A549 (cell line): ENCODE measurements at regions not wholly inside any gene's neighbourhood (a gene's known extent, or its start where the extent isn't known, plus 50 kb on each side); places are given as distances from the start of the nearest gene placed in this dataset.

Experiments
- ATAC-seq, 2 experiments: fragments of 200-7000 bp in 1 of 2; fragments of >200 bp in 1 of 2; cut with Nextera tagmentation in 1 of 2; cut with Tn5 transposase in 1 of 2; 3 replicates each; pipeline versions ENCODE4 v1.8.0 to v1.9.1; 2018 to 2020; ENCODE audit warnings: mild to moderate bottlenecking in 1 of 2, moderate library complexity in 1 of 2
- CTCF ChIA-PET: fragments of 300-600 bp; sonication (Branson Sonifier 250); formaldehyde crosslinking; extraction: SDS; loops from one replicate; lab custom pipeline; 2021; ENCODE audit warnings: antibody characterized with exemption, inconsistent platforms; lab: Yijun Ruan, JAX
- POLR2A ChIA-PET: fragments of 350-600 bp; formaldehyde crosslinking; extraction: SDS; loops from one replicate; lab custom pipeline; 2021; ENCODE audit warnings: antibody characterized with exemption, inconsistent platforms; lab: Yijun Ruan, JAX
- DNase-seq, 2 experiments: peaks; one replicate each; pipeline versions ENCODE4 v3.0.0 to v3.0.0-alpha.2; 2011 to 2016; ENCODE audit warnings: low read depth in 1 of 2, low spot score in 1 of 2
- FAIRE-seq: peaks from 2 replicates; lab custom pipeline; 2011; peaks lifted over from hg19 to GRCh38; lab: Jason Lieb, UNC
- H3K27ac ChIP-seq, 2 experiments: fragments of >200 bp; sonication (Bioruptor Twin); formaldehyde crosslinking; 3 replicates each; pipeline ENCODE4 v1.5.1; 2016 to 2017
- H3K4me1 ChIP-seq: fragments of >200 bp; sonication (Bioruptor Twin); formaldehyde crosslinking; 3 replicates; pipeline ENCODE4 v1.6.1; 2016
- H3K4me2 ChIP-seq: fragments of >200 bp; sonication (Bioruptor Twin); formaldehyde crosslinking; 3 replicates; pipeline ENCODE4 v1.6.1; 2016
- H3K4me3 ChIP-seq: fragments of >200 bp; sonication (Bioruptor Twin); formaldehyde crosslinking; 3 replicates; pipeline ENCODE4 v1.5.1; 2016
- H3K9me3 ChIP-seq: fragments of >200 bp; sonication (Bioruptor Twin); formaldehyde crosslinking; 3 replicates; pipeline ENCODE4 v1.6.1; 2016
- CEBPB ChIP-seq, 2 experiments: fragments of >200 bp in 1 of 2; sonication (Bioruptor Twin) in 1 of 2; formaldehyde crosslinking in 1 of 2; IDR thresholded peaks; 2 replicates each; pipeline ENCODE4 v1.6.1; 2012 to 2016
- CHD4 ChIP-seq: fragments of 200-600 bp; sonication (generic); IDR thresholded peaks from 2 replicates; pipeline ENCODE4 v1.6.1; 2016; ENCODE audit warnings: antibody characterized with exemption, mild to moderate bottlenecking, borderline replicate concordance
- E2F6 ChIP-seq: IDR thresholded peaks from 2 replicates; pipeline ENCODE4 v1.6.1; 2012; ENCODE audit warnings: low read depth, borderline replicate concordance
- EHF ChIP-seq: fragments of 250-450 bp; sonication (Bioruptor Pico); IDR thresholded peaks from 2 replicates; pipeline ENCODE4 v1.5.0; 2020; ENCODE audit warnings: mild to moderate bottlenecking
- EHMT2 ChIP-seq: fragments of 200-600 bp; sonication (generic); IDR thresholded peaks from 2 replicates; pipeline ENCODE4 v1.6.1; 2016; ENCODE audit warnings: antibody characterized with exemption, low read depth, mild to moderate bottlenecking, moderate library complexity
- EP300 ChIP-seq, 2 experiments: fragments of >200 bp; sonication (Bioruptor Twin); formaldehyde crosslinking; IDR thresholded peaks; 2 replicates in 1 of 2; 3 replicates in 1 of 2; pipeline ENCODE4 v1.6.1; 2016 to 2017
- ESRRA ChIP-seq: fragments of 150-350 bp; IDR thresholded peaks from 2 replicates; pipeline ENCODE4 v1.6.1; 2014; ENCODE audit warnings: mild to moderate bottlenecking, low read length, borderline replicate concordance
- FOSL2 ChIP-seq, 2 experiments: fragments of 450-650 bp in 1 of 2; fragments of >200 bp in 1 of 2; sonication (Bioruptor Twin) in 1 of 2; formaldehyde crosslinking; IDR thresholded peaks; 2 replicates each; pipeline versions ENCODE4 v1.5.0 to v1.6.1; 2016 to 2020; ENCODE audit warnings: mild to moderate bottlenecking in 1 of 2, moderate library complexity in 1 of 2
- FOXS1 ChIP-seq: fragments of 250-450 bp; sonication (Bioruptor Pico); IDR thresholded peaks from 2 replicates; pipeline ENCODE4 v1.5.0; 2020; ENCODE audit warnings: mild to moderate bottlenecking, moderate library complexity
- HDAC2 ChIP-seq: fragments of 200-600 bp; sonication (generic); IDR thresholded peaks from 2 replicates; pipeline ENCODE4 v1.6.1; 2016
- HMGXB4 ChIP-seq: fragments of 250-450 bp; sonication (Bioruptor Pico); IDR thresholded peaks from 2 replicates; pipeline ENCODE4 v1.5.0; 2021; ENCODE audit warnings: mild to moderate bottlenecking, moderate library complexity, borderline replicate concordance
- JUN ChIP-seq, 2 experiments: fragments of >200 bp; sonication (Bioruptor Twin); formaldehyde crosslinking; IDR thresholded peaks; 2 replicates in 1 of 2; 3 replicates in 1 of 2; pipeline ENCODE4 v1.6.1; 2016 to 2017
- JUNB ChIP-seq: fragments of >200 bp; sonication (Bioruptor Twin); formaldehyde crosslinking; IDR thresholded peaks from 2 replicates; pipeline ENCODE4 v1.6.1; 2016
- MAFK ChIP-seq: fragments of 450-650 bp; IDR thresholded peaks from 2 replicates; pipeline ENCODE4 v1.6.1; 2014; ENCODE audit not compliant: partially characterized antibody
- MAX ChIP-seq: IDR thresholded peaks from 2 replicates; pipeline ENCODE4 v1.6.1; 2012
- NR3C1 ChIP-seq: fragments of >200 bp; sonication (Bioruptor Twin); formaldehyde crosslinking; IDR thresholded peaks from 3 replicates; pipeline ENCODE4 v1.6.1; 2017
- PBX3 ChIP-seq: IDR thresholded peaks from 2 replicates; pipeline ENCODE4 v1.6.1; 2012
- PHF8 ChIP-seq: fragments of 200-600 bp; sonication (generic); IDR thresholded peaks from 2 replicates; pipeline ENCODE4 v1.6.1; 2016; ENCODE audit warnings: low read depth, mild to moderate bottlenecking, antibody characterized with exemption, moderate library complexity, borderline replicate concordance
- POLR2A ChIP-seq: IDR thresholded peaks from 2 replicates; pipeline ENCODE4 v1.6.1; 2012; ENCODE audit warnings: mild to moderate bottlenecking, low read length
- POLR2AphosphoS2 ChIP-seq: conservative IDR thresholded peaks from 2 replicates; pipeline ENCODE4 v1.6.1; 2012; ENCODE audit warnings: low read length, improper control_type of control experiment, inconsistent platforms
- RFX5 ChIP-seq: fragments of 450-650 bp; IDR thresholded peaks from 2 replicates; pipeline ENCODE4 v1.7.1; 2014; ENCODE audit warnings: antibody characterized with exemption, mild to moderate bottlenecking, moderate library complexity
- TP53 ChIP-seq: fragments of 250-450 bp; sonication (Bioruptor Pico); IDR thresholded peaks from 2 replicates; pipeline ENCODE4 v1.5.0; 2021; ENCODE audit warnings: mild to moderate bottlenecking, moderate library complexity
- USF2 ChIP-seq: fragments of 450-650 bp; IDR thresholded peaks from 2 replicates; pipeline ENCODE4 v1.6.1; 2014; ENCODE audit warnings: antibody characterized with exemption
- WGBS: methylation state at CpG from one replicate; pipeline ENCODE4 v1.1.6; 2017; ENCODE audit errors: missing lambda C conversion rate; 5-methylcytosine and 5-hydroxymethylcytosine counted together

- POLR2A ChIA-PET: no interaction called here
- CTCF ChIA-PET: interaction anchor here (0.8 kb wide), 1 partner anchor 9 kb away, joined by 3 read pairs; no protein-coding TSS in a partner anchor
- Histone ChIP-seq H3K4me3 (no peak overlapping the region), H3K4me2 (no peak overlapping the region)
- DNase-seq: no peak
- TF ChIP-seq TP53 (CRISPR knock-in tag) (no peak), HDAC2 (no peak), NR3C1 (no peak), CEBPB (IDR thresholded peaks at IDR 0.05) (no peak), FOXS1 (CRISPR knock-in tag) (no peak), EHMT2 (no peak), RFX5 (no peak), USF2 (no peak), EP300 (IDR thresholded peaks at IDR 0.05) (no peak)
- TF ChIP-seq, all 56 proteins: peak for 0
- no peaks in the 10 kb centered on the region for H3K4me1 ChIP-seq
- FAIRE-seq (no peak), ATAC-seq (no peak)
- H3K27ac ChIP-seq: no peak overlapping the region
- WGBS: 2% methylated on average over 4 of the region's 4 CpGs
- no peaks in the 10 kb centered on the region; the same call in 1 of the 3 replicates for H3K9me3 ChIP-seq
Measured at GRCh38 chr16:5325932-5326331, 228.3 kb upstream of the EEF2KMT start.

GRCh38 chr16:5323284-5324141 is 225.9 kb upstream of the EEF2KMT start:
- POLR2A ChIA-PET: no interaction called here
- H3K4me2 ChIP-seq: no peak overlapping the region
- CTCF ChIA-PET: no interaction called here
- FAIRE-seq (no peak), ATAC-seq (no peak), DNase-seq (no peak)
- H3K27ac ChIP-seq: no peak overlapping the region
- 40% methylated on average over 14 of the region's 15 CpGs for WGBS
- H3K9me3 ChIP-seq: no peaks in the 10 kb centered on the region; the same call in 1 of the 3 replicates
- H3K4me1 ChIP-seq: no peaks in the 10 kb centered on the region
- no peak overlapping the region for H3K4me3 ChIP-seq
- TF ChIP-seq POLR2A (no peak), MAX (no peak), ESRRA (no peak), POLR2AphosphoS2 (no peak), HMGXB4 (CRISPR knock-in tag) (no peak), PBX3 (no peak), EHF (CRISPR knock-in tag) (no peak), MAFK (no peak), JUNB (no peak), PHF8 (no peak), E2F6 (no peak), FOSL2 (IDR thresholded peaks at IDR 0.05) (no peak), FOSL2 (CRISPR knock-in tag; IDR thresholded peaks at IDR 0.05) (no peak), CHD4 (no peak), JUN (IDR thresholded peaks at IDR 0.05) (no peak)
